Uterus (tissue), 2 donors: ENCODE measurements at regions not wholly inside any gene's neighbourhood (a gene's known extent, or its start where the extent isn't known, plus 50 kb on each side); places are given as distances from the start of the nearest gene placed in this dataset.

Source experiments
- CTCF ChIP-seq, 4 experiments: fragments of 200-600 bp in 2 of 4; fragments of 450-650 bp in 2 of 4; sonication (generic) in 2 of 4; IDR thresholded peaks; one replicate each; pipeline ENCODE4 v1.5.1; 2016 to 2019; ENCODE audit warnings: antibody characterized with exemption in 4 of 4, mild to moderate bottlenecking in 2 of 4, moderate library complexity in 1 of 4
- POLR2A ChIP-seq, 2 donors: fragments of 450-650 bp; IDR thresholded peaks; one replicate each; pipeline ENCODE4 v1.6.1; 2016; ENCODE audit warnings: antibody characterized with exemption in 2 of 2, mild to moderate bottlenecking in 1 of 2, moderate library complexity in 1 of 2

- no peak for TF ChIP-seq CTCF (IDR thresholded peaks at IDR 0.05)
- TF ChIP-seq POLR2A (IDR thresholded peaks at IDR 0.05), result no peak
These were observed 270.8 kb downstream of the NSG2 start for GRCh38 chr5:174316326-174316725.
